ENCODE measurements at regions not wholly inside any gene's neighbourhood (a gene's known extent, or its start where the extent isn't known, plus 50 kb on each side); places are given as distances from the start of the nearest gene placed in this dataset.

- Histone ChIP-seq H3K4me3 (no peak overlapping the region), H3K4me1 (replicated peaks in 1 of 2; ENCODE audit: control insufficient read depth in 2 of 2, insufficient read depth in 2 of 2, low read length in 2 of 2) (no peaks in the 10 kb centered on the region), H3K9me3 (replicated peaks; ENCODE audit: control insufficient read depth, insufficient read depth, low read depth, low read length) (no peaks in the 10 kb centered on the region), H4K20me1 (replicated peaks; ENCODE audit: control insufficient read depth, insufficient read depth, low read length) (no peaks in the 10 kb centered on the region; the same call in 1 of the 2 replicates), H3K79me2 (ENCODE audit: control insufficient read depth, insufficient read depth, low read length) (no peaks in the 10 kb centered on the region), H3K36me3 (ENCODE audit: control insufficient read depth, insufficient read depth, low read length) (no peaks in the 10 kb centered on the region), H2AFZ (ENCODE audit: low read depth, low read length) (no peak overlapping the region), H3K27ac (ENCODE audit: extremely low read depth, low read depth, low read length) (no peak overlapping the region), H3K4me2 (ENCODE audit: insufficient read depth, low read length) (no peak overlapping the region), H3K9me1 (ENCODE audit: control insufficient read depth, insufficient read depth, low read length) (no peaks in the 10 kb centered on the region), H3K27me3 (ENCODE audit: control insufficient read depth in 2 of 2, insufficient read depth in 2 of 2, low read length in 2 of 2) (peaks cover 0 to 2% of the 10 kb centered on the region in 2 experiments; a peak in 3 of 5 replicates), H3K9ac (ENCODE audit: insufficient read depth in 1 of 2, low read depth in 2 of 2, low read length in 2 of 2) (no peak overlapping the region)
- 0% methylated on average over 4 of the region's 4 CpGs for WGBS (ENCODE audit: insufficient coverage, low coverage, missing lambda C conversion rate)
- ChIA-PET POLR2A (no interaction called here), CTCF (ENCODE audit: low intra/inter-chr PET ratio) (no interaction called here)
- FAIRE-seq (no peak), DNase-seq (ENCODE audit: extremely low read depth in 1 of 4, low spot score in 3 of 4) (no peak), ATAC-seq (no peak)
- TF ChIP-seq, protein P1, sequence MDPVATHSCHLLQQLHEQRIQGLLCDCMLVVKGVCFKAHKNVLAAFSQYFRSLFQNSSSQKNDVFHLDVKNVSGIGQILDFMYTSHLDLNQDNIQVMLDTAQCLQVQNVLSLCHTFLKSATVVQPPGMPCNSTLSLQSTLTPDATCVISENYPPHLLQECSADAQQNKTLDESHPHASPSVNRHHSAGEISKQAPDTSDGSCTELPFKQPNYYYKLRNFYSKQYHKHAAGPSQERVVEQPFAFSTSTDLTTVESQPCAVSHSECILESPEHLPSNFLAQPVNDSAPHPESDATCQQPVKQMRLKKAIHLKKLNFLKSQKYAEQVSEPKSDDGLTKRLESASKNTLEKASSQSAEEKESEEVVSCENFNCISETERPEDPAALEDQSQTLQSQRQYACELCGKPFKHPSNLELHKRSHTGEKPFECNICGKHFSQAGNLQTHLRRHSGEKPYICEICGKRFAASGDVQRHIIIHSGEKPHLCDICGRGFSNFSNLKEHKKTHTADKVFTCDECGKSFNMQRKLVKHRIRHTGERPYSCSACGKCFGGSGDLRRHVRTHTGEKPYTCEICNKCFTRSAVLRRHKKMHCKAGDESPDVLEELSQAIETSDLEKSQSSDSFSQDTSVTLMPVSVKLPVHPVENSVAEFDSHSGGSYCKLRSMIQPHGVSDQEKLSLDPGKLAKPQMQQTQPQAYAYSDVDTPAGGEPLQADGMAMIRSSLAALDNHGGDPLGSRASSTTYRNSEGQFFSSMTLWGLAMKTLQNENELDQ (CRISPR knock-in tag; IDR thresholded peaks at IDR 0.05; ENCODE audit: borderline replicate concordance) = no peak
- TF ChIP-seq CTCF (IDR thresholded peaks at IDR 0.05 in 2 of 3, conservative IDR thresholded peaks at IDR 0.05 in 1 of 3; ENCODE audit: insufficient read depth in 2 of 3, low read depth in 1 of 3, low read length in 3 of 3) (0 out of 6 replicates have a peak, but pooled peaks of 1 of the 3 experiments have one; percentile 11), EHMT2 (IDR thresholded peaks at IDR 0.05) (no peak)
- intact Hi-C loops (cut with micrococcal nuclease) = no loop called here
- in situ Hi-C loops (cut with MboI) = no loop called here
- no TSS peak for BruUV-seq (replicated peaks)
Observed at GRCh38 chr12:107543841-107544240, 141.8 kb upstream of the PWP1 start.
